Upper lobe of right lung (tissue), 1 donor: ENCODE measurements at regions not wholly inside any gene's neighbourhood (a gene's known extent, or its start where the extent isn't known, plus 50 kb on each side); places are given as distances from the start of the nearest gene placed in this dataset.

Experiments used
- ATAC-seq: fragments of 200-7000 bp; cut with Tn5 transposase; one replicate; pipeline ENCODE4 v1.9.1; 2020; ENCODE audit warnings: mild to moderate bottlenecking, moderate library complexity
- DNase-seq: peaks from one replicate; pipeline ENCODE4 v3.0.0-alpha.2; 2020
- H3K27ac ChIP-seq: fragments of 200-600 bp; one replicate; pipeline ENCODE4 v1.8.0; 2022
- H3K27me3 ChIP-seq: fragments of 200-600 bp; one replicate; pipeline ENCODE4 v1.8.0; 2022; ENCODE audit warnings: mild to moderate bottlenecking
- H3K36me3 ChIP-seq: fragments of 200-600 bp; one replicate; pipeline ENCODE4 v1.8.0; 2022
- H3K4me1 ChIP-seq: fragments of 200-600 bp; one replicate; pipeline ENCODE4 v1.8.0; 2022
- H3K4me3 ChIP-seq: fragments of 200-600 bp; one replicate; pipeline ENCODE4 v1.8.0; 2022; ENCODE audit warnings: mild to moderate bottlenecking
- H3K9me3 ChIP-seq: fragments of 200-600 bp; one replicate; pipeline ENCODE4 v1.8.0; 2022
- intact Hi-C: fragments of 100-400 bp; cut with DNase I; formaldehyde crosslinking; loops from one replicate; pipeline ENCODE4 v1.11.0; 2022
- TF ChIP-seq, protein P1 (sequence below): fragments of 200-600 bp; IDR thresholded peaks from one replicate; pipeline ENCODE4 v1.8.0; 2022; ENCODE audit warnings: antibody characterized with exemption
- donor health status: DM: no; HTN: yes; CAD: no; lungs with severe emphysema.

- TF ChIP-seq, protein P1, sequence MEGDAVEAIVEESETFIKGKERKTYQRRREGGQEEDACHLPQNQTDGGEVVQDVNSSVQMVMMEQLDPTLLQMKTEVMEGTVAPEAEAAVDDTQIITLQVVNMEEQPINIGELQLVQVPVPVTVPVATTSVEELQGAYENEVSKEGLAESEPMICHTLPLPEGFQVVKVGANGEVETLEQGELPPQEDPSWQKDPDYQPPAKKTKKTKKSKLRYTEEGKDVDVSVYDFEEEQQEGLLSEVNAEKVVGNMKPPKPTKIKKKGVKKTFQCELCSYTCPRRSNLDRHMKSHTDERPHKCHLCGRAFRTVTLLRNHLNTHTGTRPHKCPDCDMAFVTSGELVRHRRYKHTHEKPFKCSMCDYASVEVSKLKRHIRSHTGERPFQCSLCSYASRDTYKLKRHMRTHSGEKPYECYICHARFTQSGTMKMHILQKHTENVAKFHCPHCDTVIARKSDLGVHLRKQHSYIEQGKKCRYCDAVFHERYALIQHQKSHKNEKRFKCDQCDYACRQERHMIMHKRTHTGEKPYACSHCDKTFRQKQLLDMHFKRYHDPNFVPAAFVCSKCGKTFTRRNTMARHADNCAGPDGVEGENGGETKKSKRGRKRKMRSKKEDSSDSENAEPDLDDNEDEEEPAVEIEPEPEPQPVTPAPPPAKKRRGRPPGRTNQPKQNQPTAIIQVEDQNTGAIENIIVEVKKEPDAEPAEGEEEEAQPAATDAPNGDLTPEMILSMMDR: no peak
- H3K36me3 ChIP-seq: no peaks in the 10 kb centered on the region
- H3K9me3 ChIP-seq: no peaks in the 10 kb centered on the region
- no peak for ATAC-seq
- no peak overlapping the region for H3K27ac ChIP-seq
- intact Hi-C loops: no loop called here
- no peak overlapping the region for H3K4me3 ChIP-seq
- H3K4me1 ChIP-seq: no peaks in the 10 kb centered on the region
- no peaks in the 10 kb centered on the region for H3K27me3 ChIP-seq
- DNase-seq: no peak
Measured at GRCh38 chr5:58228896-58229295, 231.0 kb downstream of the PLK2 start.

- intact Hi-C loops: no loop called here
- ATAC-seq: no peak
- no peak for DNase-seq
- Histone ChIP-seq H3K27me3 (no peaks in the 10 kb centered on the region), H3K36me3 (no peaks in the 10 kb centered on the region), H3K4me3 (no peak overlapping the region), H3K9me3 (no peaks in the 10 kb centered on the region), H3K4me1 (no peaks in the 10 kb centered on the region), H3K27ac (no peak overlapping the region)
- TF ChIP-seq, protein P1: no peak
Measured at GRCh38 chr5:58227858-58228257, 232.0 kb downstream of the PLK2 start.

- ATAC-seq: no peak
- no peaks in the 10 kb centered on the region for H3K9me3 ChIP-seq
- TF ChIP-seq, protein P1: no peak
- H3K36me3 ChIP-seq: no peaks in the 10 kb centered on the region
- H3K4me3 ChIP-seq: no peak overlapping the region
- intact Hi-C loops: no loop called here
- no peak for DNase-seq
- H3K27me3 ChIP-seq: no peaks in the 10 kb centered on the region
- no peaks in the 10 kb centered on the region for H3K4me1 ChIP-seq
- H3K27ac ChIP-seq: no peak overlapping the region
Measured at GRCh38 chr5:58224661-58225060, 235.2 kb downstream of the PLK2 start.

DNA sequence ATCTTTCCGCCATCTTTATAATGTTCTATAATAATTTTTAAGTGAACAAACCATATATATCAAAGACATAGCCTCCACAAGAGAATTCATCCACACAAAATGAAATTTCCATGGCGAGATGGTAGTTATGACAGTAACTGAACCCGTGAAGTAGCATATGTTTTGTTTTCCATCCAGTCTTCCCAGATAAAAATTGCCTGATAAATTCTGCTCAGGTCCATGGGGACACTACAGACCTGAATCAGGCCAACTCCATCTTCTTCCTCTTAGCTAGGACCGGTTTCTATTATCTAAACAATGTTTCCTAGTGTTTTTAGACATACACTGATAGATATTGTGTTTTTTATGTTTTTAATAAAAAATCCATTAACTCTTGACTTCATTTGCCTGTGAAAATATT lies 235.7 kb downstream of the PLK2 start:
- H3K9me3 ChIP-seq: no peaks in the 10 kb centered on the region
- H3K27ac ChIP-seq: no peak overlapping the region
- intact Hi-C loops: no loop called here
- no peaks in the 10 kb centered on the region for H3K4me1 ChIP-seq
- TF ChIP-seq, protein P1: no peak
- ATAC-seq (no peak), DNase-seq (no peak)
- no peaks in the 10 kb centered on the region for H3K36me3 ChIP-seq
- no peaks in the 10 kb centered on the region for H3K27me3 ChIP-seq
- no peak overlapping the region for H3K4me3 ChIP-seq

GRCh38 chr5:58215364-58215763 lies 244.5 kb downstream of the PLK2 start:
- Histone ChIP-seq H3K9me3 (no peaks in the 10 kb centered on the region), H3K4me1 (no peaks in the 10 kb centered on the region), H3K27ac (no peak overlapping the region), H3K36me3 (no peaks in the 10 kb centered on the region), H3K4me3 (no peak overlapping the region), H3K27me3 (no peaks in the 10 kb centered on the region)
- TF ChIP-seq, protein P1: no peak
- intact Hi-C loops: no loop called here
- DNase-seq (no peak), ATAC-seq (no peak)

- no peak for ATAC-seq
- H3K4me1 ChIP-seq: no peaks in the 10 kb centered on the region
- no peak overlapping the region for H3K4me3 ChIP-seq
- H3K36me3 ChIP-seq: no peaks in the 10 kb centered on the region
- intact Hi-C loops: no loop called here
- no peaks in the 10 kb centered on the region for H3K9me3 ChIP-seq
- DNase-seq: no peak
- H3K27me3 ChIP-seq: no peaks in the 10 kb centered on the region
- no peak overlapping the region for H3K27ac ChIP-seq
- TF ChIP-seq, protein P1: no peak
Measured at GRCh38 chr5:58211441-58211840, 248.4 kb downstream of the PLK2 start.
